Epithelial cell of proximal tubule (primary cell): ENCODE measurements at regions not wholly inside any gene's neighbourhood (a gene's known extent, or its start where the extent isn't known, plus 50 kb on each side); places are given as distances from the start of the nearest gene placed in this dataset.

Source experiments
- DNase-seq: peaks from one replicate; pipeline ENCODE4 v3.0.0-alpha.2; 2011; ENCODE audit warnings: low read depth
- H3K4me3 ChIP-seq: 2 replicates; pipeline ENCODE4 v1.5.1; 2011; ENCODE audit warnings: low read depth, mild to moderate bottlenecking, low read length
- TF ChIP-seq, protein P1 (sequence below): conservative IDR thresholded peaks from 2 replicates; pipeline ENCODE4 v1.5.1; 2012; ENCODE audit warnings: low read depth, mild to moderate bottlenecking, low read length

DNA sequence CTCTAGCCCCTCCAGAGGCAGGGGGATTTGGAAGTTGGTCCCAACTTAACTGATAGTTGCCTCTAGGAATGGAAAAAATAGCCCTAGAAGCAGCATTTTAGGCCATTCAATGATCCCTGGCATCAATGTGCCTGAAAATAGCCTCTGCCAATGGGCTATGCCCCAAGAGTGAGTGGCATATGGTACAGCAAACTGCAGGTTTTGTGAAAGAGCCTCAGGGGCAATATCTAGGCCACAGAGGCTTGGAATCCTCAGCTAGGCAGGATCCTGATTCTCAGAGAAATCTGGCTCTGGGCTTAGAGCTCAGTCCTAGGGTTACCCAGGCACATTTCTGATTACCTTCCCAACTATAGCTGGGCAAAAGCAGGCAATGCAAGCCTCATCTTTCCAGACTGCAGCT is 104.4 kb upstream of the MOCS1 start:
- DNase-seq = no peak
- TF ChIP-seq, protein P1, sequence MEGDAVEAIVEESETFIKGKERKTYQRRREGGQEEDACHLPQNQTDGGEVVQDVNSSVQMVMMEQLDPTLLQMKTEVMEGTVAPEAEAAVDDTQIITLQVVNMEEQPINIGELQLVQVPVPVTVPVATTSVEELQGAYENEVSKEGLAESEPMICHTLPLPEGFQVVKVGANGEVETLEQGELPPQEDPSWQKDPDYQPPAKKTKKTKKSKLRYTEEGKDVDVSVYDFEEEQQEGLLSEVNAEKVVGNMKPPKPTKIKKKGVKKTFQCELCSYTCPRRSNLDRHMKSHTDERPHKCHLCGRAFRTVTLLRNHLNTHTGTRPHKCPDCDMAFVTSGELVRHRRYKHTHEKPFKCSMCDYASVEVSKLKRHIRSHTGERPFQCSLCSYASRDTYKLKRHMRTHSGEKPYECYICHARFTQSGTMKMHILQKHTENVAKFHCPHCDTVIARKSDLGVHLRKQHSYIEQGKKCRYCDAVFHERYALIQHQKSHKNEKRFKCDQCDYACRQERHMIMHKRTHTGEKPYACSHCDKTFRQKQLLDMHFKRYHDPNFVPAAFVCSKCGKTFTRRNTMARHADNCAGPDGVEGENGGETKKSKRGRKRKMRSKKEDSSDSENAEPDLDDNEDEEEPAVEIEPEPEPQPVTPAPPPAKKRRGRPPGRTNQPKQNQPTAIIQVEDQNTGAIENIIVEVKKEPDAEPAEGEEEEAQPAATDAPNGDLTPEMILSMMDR = no peak
- no peak overlapping the region for H3K4me3 ChIP-seq

DNA sequence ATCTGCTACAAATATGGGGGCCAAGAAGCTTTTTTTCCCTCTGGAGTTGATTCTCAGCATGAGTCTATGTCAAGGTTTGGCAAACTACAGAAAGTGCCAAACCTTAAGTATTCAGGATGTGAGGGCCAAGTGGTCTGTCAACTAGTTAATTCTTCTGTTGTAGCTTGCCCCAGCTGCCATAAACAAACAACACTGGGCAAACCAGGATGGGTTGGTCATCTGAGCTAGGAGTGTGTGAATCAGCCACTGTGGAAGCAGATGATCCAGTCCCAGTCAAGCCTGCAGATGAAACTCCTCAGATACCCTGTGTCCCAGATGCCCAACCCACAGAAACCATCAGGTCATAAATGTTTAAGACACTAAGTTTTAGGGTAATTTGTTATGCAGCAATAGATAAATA is 103.0 kb upstream of the MOCS1 start:
- DNase-seq = no peak
- TF ChIP-seq, protein P1 = no peak
- no peak overlapping the region for H3K4me3 ChIP-seq

DNA sequence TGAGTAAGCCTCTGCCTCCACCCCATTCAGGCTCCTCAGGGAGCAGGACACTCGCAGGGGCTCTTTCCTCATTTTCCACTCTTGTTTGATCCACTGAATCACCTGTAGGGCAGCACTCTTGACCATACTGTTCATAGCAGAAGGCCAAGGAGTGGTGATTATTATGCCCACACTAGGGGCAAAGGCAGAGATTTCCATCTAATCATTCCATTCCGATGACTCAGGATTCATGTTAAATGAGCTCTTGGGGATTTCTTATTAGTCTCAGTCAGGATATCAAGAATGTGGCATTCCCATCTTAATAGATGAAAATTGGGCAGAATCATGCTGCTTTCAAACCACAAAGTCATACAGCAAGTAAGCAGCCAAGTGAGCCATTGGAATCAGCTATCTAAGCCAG is 101.9 kb upstream of the MOCS1 start:
- no peak overlapping the region for H3K4me3 ChIP-seq
- TF ChIP-seq, protein P1 = no peak
- DNase-seq = no peak

DNA sequence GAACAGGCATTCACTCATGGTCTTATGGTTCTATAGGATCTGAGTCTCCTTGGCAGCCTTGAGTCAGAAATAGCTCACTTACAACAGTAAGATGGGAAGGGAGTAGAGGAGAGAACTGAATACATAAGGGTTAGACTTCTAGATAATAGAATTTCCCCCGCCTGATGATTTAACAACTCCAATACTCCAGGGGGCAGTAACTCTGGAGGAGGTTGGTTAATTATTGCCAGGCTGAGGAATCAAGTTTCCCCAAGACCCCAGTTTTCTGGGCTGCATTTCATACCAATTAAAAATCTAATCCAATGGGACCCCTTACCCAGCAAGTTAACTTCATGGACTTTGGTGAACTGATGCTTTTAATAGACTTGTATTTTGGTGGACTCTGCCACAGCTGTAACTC is 94.2 kb upstream of the MOCS1 start:
- TF ChIP-seq, protein P1 = no peak
- no peak for DNase-seq
- H3K4me3 ChIP-seq = no peak overlapping the region

DNA sequence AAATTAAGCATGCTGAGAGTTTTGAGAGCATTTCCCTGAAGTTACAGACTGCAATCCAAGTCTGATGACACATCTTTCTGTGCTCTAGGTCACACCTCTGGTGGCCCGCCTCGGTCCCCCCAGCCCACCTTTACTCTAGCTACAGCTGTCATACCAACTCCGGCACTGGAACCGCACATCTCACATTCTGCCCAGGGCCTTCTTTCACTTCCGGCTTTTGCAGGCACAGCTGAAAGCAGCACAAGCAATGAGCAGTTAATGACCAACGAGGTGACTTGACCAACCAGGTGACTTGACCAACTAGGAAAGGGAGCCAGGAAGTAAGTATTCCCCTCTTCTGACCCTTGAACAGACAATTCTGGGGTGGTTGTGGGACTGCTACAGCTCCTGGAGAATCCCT is 88.6 kb upstream of the MOCS1 start:
- TF ChIP-seq, protein P1 = no peak
- H3K4me3 ChIP-seq = no peak overlapping the region
- no peak for DNase-seq

DNA sequence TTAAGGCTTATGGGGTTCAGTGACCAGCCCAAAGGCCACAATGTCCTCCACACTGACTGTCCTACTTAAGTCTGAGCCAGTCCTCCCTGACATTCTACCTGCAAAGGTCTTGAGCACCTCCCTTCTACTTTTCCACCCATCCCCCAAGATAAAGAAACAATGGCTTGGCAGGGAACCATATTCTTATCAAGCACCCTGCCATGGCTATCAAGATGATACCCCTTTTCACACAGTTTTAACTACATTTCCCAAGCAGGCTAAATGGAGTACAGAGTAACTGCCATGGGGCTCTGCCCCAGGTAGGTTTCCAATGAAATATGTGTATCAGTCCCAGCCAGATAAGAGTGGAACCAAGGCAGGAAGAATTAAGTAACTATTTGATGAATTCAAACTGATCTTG is 85.9 kb upstream of the MOCS1 start:
- TF ChIP-seq, protein P1 = no peak
- no peak overlapping the region for H3K4me3 ChIP-seq
- no peak for DNase-seq

DNA sequence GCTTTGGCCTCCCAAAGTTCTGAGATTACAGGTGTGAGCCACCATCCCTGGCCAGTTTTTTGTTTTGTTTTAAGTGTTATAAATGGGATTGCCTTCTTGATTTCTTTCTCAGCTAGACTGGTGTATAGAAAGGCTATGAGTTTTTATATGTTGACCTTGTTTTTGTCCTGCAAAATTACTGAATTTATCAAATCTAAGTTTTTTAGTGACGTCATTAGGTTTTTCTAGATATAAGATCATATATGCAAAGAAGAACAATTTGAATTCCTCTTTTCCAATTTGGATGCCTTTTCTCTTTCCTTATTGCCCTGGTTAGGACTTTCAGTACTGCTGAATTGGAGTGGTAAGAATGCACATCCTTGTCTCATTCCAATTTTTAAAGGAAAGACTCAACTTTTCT is 81.3 kb upstream of the MOCS1 start:
- TF ChIP-seq, protein P1 = no peak
- no peak for DNase-seq

More for the DNA sequence above, 81.3 kb upstream of the MOCS1 start:
- no peak overlapping the region for H3K4me3 ChIP-seq
